BLaER1 treated with 17β-estradiol and CSF1 and Interleukin-3, amounts not matched to agents 10 nM and 100 nM (cell line): ENCODE measurements at regions not wholly inside any gene's neighbourhood (a gene's known extent, or its start where the extent isn't known, plus 50 kb on each side); places are given as distances from the start of the nearest gene placed in this dataset.

Source experiments
- H3K27ac ChIP-seq, 11 experiments: shearing (Covaris generic); formaldehyde crosslinking; 2 replicates each; pipeline ENCODE4 v1.8.1; 2022
- H3K27me3 ChIP-seq, 11 experiments: shearing (Covaris generic); formaldehyde crosslinking; 2 replicates each; pipeline ENCODE4 v1.8.1; 2022
- H3K36me3 ChIP-seq, 11 experiments: shearing (Covaris generic); formaldehyde crosslinking; 2 replicates each; pipeline ENCODE4 v1.8.1; 2022
- H3K4me1 ChIP-seq, 10 experiments: shearing (Covaris generic); formaldehyde crosslinking; 2 replicates each; pipeline ENCODE4 v1.8.1; 2022
- H3K4me2 ChIP-seq, 11 experiments: shearing (Covaris generic); formaldehyde crosslinking; 2 replicates each; pipeline ENCODE4 v1.8.1; 2022
- H3K4me3 ChIP-seq, 10 experiments: shearing (Covaris generic); formaldehyde crosslinking; 2 replicates each; pipeline ENCODE4 v1.8.1; 2022
- H3K9ac ChIP-seq, 11 experiments: shearing (Covaris generic); formaldehyde crosslinking; 2 replicates each; pipeline ENCODE4 v1.8.1; 2022
- H3K9me3 ChIP-seq, 11 experiments: shearing (Covaris generic); formaldehyde crosslinking; replicated peaks in 1 of 11; 2 replicates each; pipeline ENCODE4 v1.8.1; 2022
- H4K20me1 ChIP-seq, 11 experiments: shearing (Covaris generic); formaldehyde crosslinking; 2 replicates each; pipeline ENCODE4 v1.8.1; 2022
- Cebpa-rat ChIP-seq, 11 experiments: shearing (Covaris generic); IDR thresholded peaks; 2 replicates each; pipeline ENCODE4 v1.8.1; 2022

DNA sequence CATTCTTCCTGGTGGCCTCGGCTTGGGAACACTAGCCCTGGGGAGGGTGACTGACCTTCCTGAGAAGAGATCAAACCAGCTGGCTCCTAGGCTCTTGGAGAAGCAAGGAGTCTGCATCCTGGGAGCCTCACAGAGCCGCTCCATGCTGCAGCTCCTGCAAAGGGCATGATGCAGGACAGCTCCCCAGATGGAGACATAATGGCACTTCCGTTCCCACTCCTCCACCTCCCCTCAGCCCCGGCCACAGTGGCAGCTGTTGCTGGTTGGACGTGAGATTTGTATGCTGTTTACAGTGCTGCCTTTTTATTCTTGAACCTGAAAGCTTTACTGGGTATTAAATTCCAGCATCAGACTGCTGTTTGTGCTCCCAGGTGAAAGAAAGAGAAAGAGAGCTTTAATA, 83.7 kb upstream of the CTTNBP2NL start:
- Histone ChIP-seq H4K20me1 (no peaks in the 10 kb centered on the region), H3K4me2 (no peak overlapping the region), H3K4me1 (peaks cover 0 to 18% (median 0%) of the 10 kb centered on the region in 10 experiments; a peak in 8 of 20 replicates), H3K9me3 (no peaks in the 10 kb centered on the region), H3K27me3 (no peaks in the 10 kb centered on the region), H3K36me3 (no peaks in the 10 kb centered on the region), H3K27ac (no peak overlapping the region), H3K9ac (no peak overlapping the region), H3K4me3 (no peak overlapping the region)
- TF ChIP-seq Cebpa-rat (IDR thresholded peaks at IDR 0.05), result no peak

DNA sequence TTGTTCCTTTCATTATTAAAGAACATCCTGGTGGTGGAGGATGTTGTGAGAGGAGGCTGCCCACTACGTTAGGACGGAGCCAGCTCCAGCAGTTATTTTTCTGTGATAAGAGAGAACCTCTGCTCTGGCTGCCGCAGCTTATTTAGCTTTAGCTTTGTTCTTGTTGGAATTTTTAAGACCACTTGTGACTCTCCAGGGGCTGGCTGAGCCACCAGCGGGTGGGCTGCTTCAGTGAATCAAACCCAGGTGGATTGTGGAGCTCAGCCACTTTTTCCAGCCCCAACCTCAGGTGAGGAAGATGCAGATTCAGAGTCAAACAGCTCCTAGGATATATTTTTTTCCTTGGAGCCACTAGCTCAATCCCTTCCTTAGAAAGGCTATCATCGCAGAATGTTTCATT, 83.1 kb upstream of the CTTNBP2NL start:
- no peak for TF ChIP-seq Cebpa-rat (IDR thresholded peaks at IDR 0.05)
- Histone ChIP-seq H3K9ac (no peak overlapping the region), H3K4me2 (no peak overlapping the region), H3K9me3 (no peaks in the 10 kb centered on the region), H3K27ac (no peak overlapping the region), H3K36me3 (no peaks in the 10 kb centered on the region), H3K4me1 (peaks cover 0 to 18% (median 0%) of the 10 kb centered on the region in 10 experiments; a peak in 8 of 20 replicates), H3K4me3 (no peak overlapping the region), H3K27me3 (no peaks in the 10 kb centered on the region), H4K20me1 (no peaks in the 10 kb centered on the region)

DNA sequence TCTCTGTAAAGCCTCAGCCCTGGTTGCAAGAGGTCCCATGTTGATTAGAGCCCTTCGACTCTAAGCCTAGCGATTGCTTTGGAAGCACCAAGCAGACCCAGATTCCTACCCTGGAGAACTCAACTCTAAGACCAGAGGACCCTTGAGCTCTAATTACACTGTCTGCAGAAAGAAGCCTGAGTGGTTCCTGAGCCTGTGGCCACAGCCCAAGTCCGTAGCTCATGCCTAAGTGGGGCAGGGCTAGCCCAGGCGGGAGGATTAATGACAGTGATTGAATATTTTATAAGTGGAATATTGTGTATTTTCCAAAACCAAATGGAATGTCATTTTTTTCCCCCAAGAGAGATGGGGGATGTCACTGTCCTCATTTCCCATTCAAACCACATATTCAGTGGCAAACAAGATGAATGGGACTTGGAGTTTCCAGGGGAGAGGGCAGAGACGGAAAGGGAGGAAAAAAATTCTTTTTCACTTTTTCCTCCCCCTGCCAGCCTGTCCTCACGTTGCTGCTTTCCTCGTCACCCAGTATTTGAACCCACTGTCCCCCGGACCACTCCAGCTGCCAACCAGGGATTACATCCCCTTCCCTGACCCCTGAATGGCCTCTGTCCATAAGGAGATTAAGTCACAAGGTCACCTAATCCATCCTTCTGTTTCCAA, 79.6 kb upstream of the CTTNBP2NL start:
- H3K27ac ChIP-seq, result no peak overlapping the region
- no peaks in the 10 kb centered on the region for H4K20me1 ChIP-seq
- no peak overlapping the region for H3K4me2 ChIP-seq
- H3K9ac ChIP-seq, result no peak overlapping the region
- no peaks in the 10 kb centered on the region for H3K36me3 ChIP-seq
- H3K4me3 ChIP-seq, result no peak overlapping the region
- TF ChIP-seq Cebpa-rat (IDR thresholded peaks at IDR 0.05), result no peak
- no peaks in the 10 kb centered on the region for H3K27me3 ChIP-seq
- H3K4me1 ChIP-seq, result peaks cover 0 to 3% (median 0%) of the 10 kb centered on the region in 10 experiments; a peak in 1 of 20 replicates
- H3K9me3 ChIP-seq, result no peaks in the 10 kb centered on the region

DNA sequence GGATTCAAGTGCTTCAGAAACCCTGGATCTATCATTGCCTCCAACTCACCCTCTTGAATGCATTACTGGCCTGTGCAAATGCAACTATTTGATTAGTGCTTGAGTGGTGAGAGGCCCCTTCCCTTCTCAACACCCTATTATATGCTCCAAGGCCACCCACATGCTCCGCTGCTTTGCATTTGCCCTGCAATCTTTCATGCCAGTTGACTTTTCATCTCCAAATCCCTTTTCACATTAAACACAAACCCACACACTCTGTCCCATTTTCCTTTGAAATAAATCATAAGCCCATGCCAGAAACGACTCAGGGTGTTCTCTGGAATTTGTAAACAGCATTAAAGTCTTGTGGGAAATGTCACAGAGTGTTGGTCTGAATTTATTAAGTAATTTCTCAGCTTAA, 78.9 kb upstream of the CTTNBP2NL start:
- H3K9ac ChIP-seq, result no peak overlapping the region
- no peak overlapping the region for H3K27ac ChIP-seq
- no peak for TF ChIP-seq Cebpa-rat (IDR thresholded peaks at IDR 0.05)
- no peaks in the 10 kb centered on the region for H3K9me3 ChIP-seq
- H3K4me3 ChIP-seq, result no peak overlapping the region
- no peak overlapping the region for H3K4me2 ChIP-seq
- no peaks in the 10 kb centered on the region for H4K20me1 ChIP-seq
- no peaks in the 10 kb centered on the region for H3K36me3 ChIP-seq
- H3K27me3 ChIP-seq, result no peaks in the 10 kb centered on the region
- H3K4me1 ChIP-seq, result peaks cover 0 to 10% (median 4%) of the 10 kb centered on the region in 10 experiments; a peak in 10 of 20 replicates

DNA sequence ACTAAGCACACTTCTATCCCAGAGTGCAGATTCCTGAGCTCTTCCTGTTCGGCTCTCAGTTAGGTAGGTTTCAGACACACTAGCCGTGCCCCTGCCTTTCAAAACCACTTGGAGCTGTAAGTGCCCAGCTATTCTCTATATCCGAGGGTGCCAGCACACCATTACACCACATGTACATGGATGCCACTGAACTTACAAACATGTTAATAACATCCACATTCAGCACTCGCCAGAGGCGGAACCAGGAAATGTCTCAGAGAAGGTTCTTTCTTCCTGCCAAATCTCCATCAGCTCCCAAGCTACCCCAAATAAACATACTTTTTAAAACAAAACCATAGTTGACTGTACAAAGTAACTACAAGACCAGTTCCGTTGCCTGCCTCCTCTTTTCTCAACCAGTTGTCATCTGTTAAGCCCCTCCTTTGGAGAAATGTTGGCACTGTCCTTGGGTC, 78.4 kb upstream of the CTTNBP2NL start:
- H3K9me3 ChIP-seq, result no peaks in the 10 kb centered on the region
- no peak overlapping the region for H3K4me2 ChIP-seq
- TF ChIP-seq Cebpa-rat (IDR thresholded peaks at IDR 0.05), result no peak
- no peak overlapping the region for H3K27ac ChIP-seq
- no peaks in the 10 kb centered on the region for H3K27me3 ChIP-seq
- H3K9ac ChIP-seq, result no peak overlapping the region
- no peaks in the 10 kb centered on the region for H4K20me1 ChIP-seq
- peaks cover 0 to 12% (median 6%) of the 10 kb centered on the region in 10 experiments; a peak in 10 of 20 replicates for H3K4me1 ChIP-seq
- no peak overlapping the region for H3K4me3 ChIP-seq
- no peaks in the 10 kb centered on the region for H3K36me3 ChIP-seq

DNA sequence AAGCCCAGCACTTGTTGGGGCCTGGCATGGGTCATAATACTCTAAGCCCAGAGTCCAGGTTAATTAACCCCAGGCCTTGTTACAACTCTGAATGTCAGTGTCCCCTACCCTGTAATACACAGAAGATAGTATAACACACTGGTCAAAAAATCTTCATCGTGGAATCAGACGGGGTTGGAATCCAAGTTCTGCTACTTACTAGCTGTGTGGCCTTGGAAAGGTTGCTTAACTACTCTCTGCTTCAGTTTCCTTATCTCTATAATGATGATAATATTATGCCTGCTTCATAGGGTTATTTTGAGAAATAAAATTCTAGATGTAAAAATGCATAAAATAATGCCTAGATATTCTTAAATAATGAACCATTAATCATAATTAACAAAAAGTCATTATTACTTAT, 77.8 kb upstream of the CTTNBP2NL start:
- H3K4me2 ChIP-seq, result no peak overlapping the region
- peaks cover 0 to 12% (median 6%) of the 10 kb centered on the region in 10 experiments; a peak in 10 of 20 replicates for H3K4me1 ChIP-seq
- no peak overlapping the region for H3K9ac ChIP-seq
- H3K9me3 ChIP-seq, result no peaks in the 10 kb centered on the region
- no peaks in the 10 kb centered on the region for H3K36me3 ChIP-seq
- no peak overlapping the region for H3K4me3 ChIP-seq
- no peaks in the 10 kb centered on the region for H4K20me1 ChIP-seq
- no peak overlapping the region for H3K27ac ChIP-seq
- no peak for TF ChIP-seq Cebpa-rat (IDR thresholded peaks at IDR 0.05)
- no peaks in the 10 kb centered on the region for H3K27me3 ChIP-seq

DNA sequence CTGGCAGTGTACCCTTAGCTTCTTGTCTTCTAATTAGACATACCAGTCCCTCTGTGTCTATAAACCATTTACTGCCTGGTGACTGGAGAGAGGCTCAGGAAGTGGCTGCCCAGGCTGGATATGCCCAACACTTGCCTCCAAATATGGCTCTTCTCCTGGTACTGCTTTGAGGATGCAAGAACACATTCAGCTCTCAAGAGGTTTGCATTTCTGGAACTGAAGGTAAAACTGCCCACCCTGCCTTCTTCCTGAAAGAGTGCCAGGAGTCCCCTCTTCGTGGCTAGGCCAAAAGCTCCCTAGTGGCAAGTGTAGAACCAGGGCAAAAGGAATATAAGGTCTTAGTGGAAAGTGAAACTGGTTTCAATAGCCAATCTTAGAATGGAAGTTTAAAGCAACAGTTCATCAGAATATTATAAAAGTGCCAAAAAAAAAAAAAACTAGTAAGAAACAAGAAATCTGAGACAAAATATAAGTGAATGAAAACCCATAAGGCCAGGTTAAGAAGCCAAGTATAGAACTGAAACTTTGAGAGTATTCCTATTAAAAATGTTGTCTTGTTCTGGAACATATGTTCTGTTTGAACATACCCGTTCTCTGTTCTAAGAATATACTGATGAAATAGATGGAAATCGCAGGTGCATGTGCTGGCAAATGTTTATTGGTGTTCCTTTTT, 77.2 kb upstream of the CTTNBP2NL start:
- H3K27me3 ChIP-seq, result no peaks in the 10 kb centered on the region
- no peak overlapping the region for H3K4me2 ChIP-seq
- no peak overlapping the region for H3K4me3 ChIP-seq
- no peaks in the 10 kb centered on the region for H3K36me3 ChIP-seq
- no peaks in the 10 kb centered on the region for H4K20me1 ChIP-seq
- H3K4me1 ChIP-seq, result peaks cover 0 to 12% (median 6%) of the 10 kb centered on the region in 10 experiments; a peak in 10 of 20 replicates
- no peak for TF ChIP-seq Cebpa-rat (IDR thresholded peaks at IDR 0.05)
- no peaks in the 10 kb centered on the region for H3K9me3 ChIP-seq
- H3K27ac ChIP-seq, result no peak overlapping the region
- H3K9ac ChIP-seq, result no peak overlapping the region

DNA sequence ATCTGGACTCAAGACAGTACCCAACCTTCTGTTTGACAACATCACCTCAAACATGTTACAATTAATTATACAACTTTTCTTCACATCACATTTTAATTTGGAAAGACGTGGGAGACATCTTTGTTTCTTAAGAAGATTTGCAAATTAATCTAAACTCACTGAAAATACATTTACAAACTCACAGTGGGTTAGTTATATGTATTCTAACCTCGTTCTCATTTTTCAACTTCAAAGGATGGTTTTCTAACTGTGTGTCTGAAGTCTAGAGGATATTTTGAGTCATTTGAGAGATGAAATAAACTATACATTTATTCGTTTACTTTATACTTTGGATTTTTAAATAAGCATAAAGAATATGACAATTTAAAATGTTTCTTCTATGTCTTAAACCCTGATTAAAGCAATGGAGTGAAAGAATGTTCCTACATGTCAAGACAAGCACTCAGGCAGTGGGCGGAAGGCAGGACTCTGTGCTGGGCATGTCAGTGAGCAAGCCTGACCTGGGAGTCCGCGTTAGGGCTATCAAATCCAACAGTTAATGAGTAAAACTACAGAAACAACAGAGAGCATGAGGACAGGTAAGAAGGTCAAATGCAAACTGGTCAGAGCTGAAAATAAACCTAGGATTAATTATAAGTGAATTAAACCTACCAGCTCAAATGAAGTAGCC, 76.5 kb upstream of the CTTNBP2NL start:
- no peak for TF ChIP-seq Cebpa-rat (IDR thresholded peaks at IDR 0.05)
- H3K36me3 ChIP-seq, result no peaks in the 10 kb centered on the region
- H3K4me1 ChIP-seq, result peaks cover 0 to 12% (median 6%) of the 10 kb centered on the region in 10 experiments; a peak in 10 of 20 replicates
- H3K9me3 ChIP-seq, result no peaks in the 10 kb centered on the region
- H3K27ac ChIP-seq, result no peak overlapping the region
- H3K9ac ChIP-seq, result no peak overlapping the region
- no peak overlapping the region for H3K4me3 ChIP-seq
- H3K27me3 ChIP-seq, result no peaks in the 10 kb centered on the region
- no peaks in the 10 kb centered on the region for H4K20me1 ChIP-seq
- no peak overlapping the region for H3K4me2 ChIP-seq

DNA sequence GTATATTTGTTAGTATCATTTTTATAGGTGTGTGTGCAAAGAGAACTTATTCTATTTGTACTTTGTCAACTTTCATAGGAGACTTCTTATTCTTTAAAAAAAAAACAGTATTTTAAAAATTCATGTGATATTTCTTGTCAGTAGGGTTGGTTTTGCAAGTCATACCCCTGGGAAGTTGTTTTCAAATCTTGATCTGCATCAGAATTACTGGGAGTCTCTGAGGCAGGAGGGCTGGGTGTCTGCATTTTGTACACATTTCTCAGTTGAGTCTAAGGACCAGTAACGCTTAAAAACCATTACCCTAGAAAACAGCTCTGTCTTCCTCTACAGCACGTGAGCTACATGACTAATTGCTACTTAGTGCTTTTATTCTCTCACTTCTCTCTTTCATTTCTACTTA, 76.0 kb upstream of the CTTNBP2NL start:
- Histone ChIP-seq H3K27me3 (no peaks in the 10 kb centered on the region), H3K4me2 (no peak overlapping the region), H3K4me3 (no peak overlapping the region), H3K27ac (no peak overlapping the region), H4K20me1 (no peaks in the 10 kb centered on the region), H3K4me1 (peaks cover 0 to 12% (median 6%) of the 10 kb centered on the region in 10 experiments; a peak in 10 of 20 replicates), H3K9ac (no peak overlapping the region), H3K36me3 (no peaks in the 10 kb centered on the region), H3K9me3 (no peaks in the 10 kb centered on the region)
- TF ChIP-seq Cebpa-rat (IDR thresholded peaks at IDR 0.05), result no peak
